RWPE2 (cell line): ENCODE measurements at regions not wholly inside any gene's neighbourhood (a gene's known extent, or its start where the extent isn't known, plus 50 kb on each side); places are given as distances from the start of the nearest gene placed in this dataset.

Source experiments
- ATAC-seq: fragments of 200-7000 bp; cut with Tn5 transposase; 3 replicates; pipeline ENCODE4 v1.9.1; 2021; ENCODE audit warnings: low read depth
- DNase-seq: peaks from one replicate; pipeline ENCODE4 v3.0.0-alpha.2; 2020; ENCODE audit warnings: low spot score
- H3K27ac ChIP-seq: fragments of 450-650 bp; 2 replicates; pipeline ENCODE4 v1.5.1; 2017; ENCODE audit warnings: mild to moderate bottlenecking; ENCODE audit not compliant: poor library complexity, severe bottlenecking
- H3K27me3 ChIP-seq: fragments of 250-450 bp; sonication (Bioruptor Pico); 2 replicates; pipeline ENCODE4 v1.5.1; 2021; ENCODE audit warnings: mild to moderate bottlenecking, moderate library complexity; ENCODE audit not compliant: insufficient read depth, poor library complexity, severe bottlenecking
- H3K36me3 ChIP-seq: fragments of 250-450 bp; sonication (Bioruptor Pico); 2 replicates; pipeline ENCODE4 v1.5.1; 2020; ENCODE audit warnings: low read depth, mild to moderate bottlenecking, moderate library complexity
- H3K4me1 ChIP-seq: fragments of 250-450 bp; sonication (Bioruptor Pico); 2 replicates; pipeline ENCODE4 v1.5.1; 2021; ENCODE audit warnings: mild to moderate bottlenecking, moderate library complexity; ENCODE audit not compliant: insufficient read depth, poor library complexity, severe bottlenecking
- H3K4me3 ChIP-seq: fragments of 250-450 bp; sonication (Bioruptor Pico); 2 replicates; pipeline ENCODE4 v1.5.1; 2021; ENCODE audit warnings: mild to moderate bottlenecking, moderate library complexity; ENCODE audit not compliant: severe bottlenecking
- H3K9me3 ChIP-seq: fragments of 250-450 bp; sonication (Bioruptor Pico); 2 replicates; pipeline ENCODE4 v1.5.1; 2021; ENCODE audit warnings: mild to moderate bottlenecking, moderate library complexity; ENCODE audit not compliant: severe bottlenecking
- TF ChIP-seq, protein P1 (sequence below): fragments of 450-650 bp; IDR thresholded peaks from one replicate; pipeline ENCODE4 v1.5.1; 2017; ENCODE audit warnings: mild to moderate bottlenecking, moderate library complexity; ENCODE audit not compliant: poor library complexity, severe bottlenecking

DNA sequence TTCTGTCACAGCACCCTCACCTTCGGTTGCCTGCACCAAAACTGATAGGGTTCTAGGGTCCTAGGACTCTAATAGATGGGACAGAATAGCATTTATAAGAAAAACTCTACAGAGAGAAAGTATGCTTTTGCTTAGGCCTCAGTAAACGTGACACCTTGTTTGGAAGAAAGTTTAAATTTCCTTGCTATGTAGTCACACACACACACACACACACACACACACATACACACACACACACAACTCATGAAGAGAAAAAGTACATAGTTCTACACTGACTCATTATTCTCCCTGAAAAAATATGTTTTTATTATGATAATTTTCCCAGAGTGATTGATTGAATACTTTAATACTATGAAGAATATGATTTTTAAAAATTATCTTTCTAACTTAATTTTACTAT, 220.8 kb upstream of the SNX19 start:
- ATAC-seq (no peak), DNase-seq (no peak)
- no peak overlapping the region for H3K4me3 ChIP-seq
- no peak overlapping the region for H3K27ac ChIP-seq
- H3K27me3 ChIP-seq: no peaks in the 10 kb centered on the region
- H3K9me3 ChIP-seq: no peaks in the 10 kb centered on the region
- TF ChIP-seq, protein P1, sequence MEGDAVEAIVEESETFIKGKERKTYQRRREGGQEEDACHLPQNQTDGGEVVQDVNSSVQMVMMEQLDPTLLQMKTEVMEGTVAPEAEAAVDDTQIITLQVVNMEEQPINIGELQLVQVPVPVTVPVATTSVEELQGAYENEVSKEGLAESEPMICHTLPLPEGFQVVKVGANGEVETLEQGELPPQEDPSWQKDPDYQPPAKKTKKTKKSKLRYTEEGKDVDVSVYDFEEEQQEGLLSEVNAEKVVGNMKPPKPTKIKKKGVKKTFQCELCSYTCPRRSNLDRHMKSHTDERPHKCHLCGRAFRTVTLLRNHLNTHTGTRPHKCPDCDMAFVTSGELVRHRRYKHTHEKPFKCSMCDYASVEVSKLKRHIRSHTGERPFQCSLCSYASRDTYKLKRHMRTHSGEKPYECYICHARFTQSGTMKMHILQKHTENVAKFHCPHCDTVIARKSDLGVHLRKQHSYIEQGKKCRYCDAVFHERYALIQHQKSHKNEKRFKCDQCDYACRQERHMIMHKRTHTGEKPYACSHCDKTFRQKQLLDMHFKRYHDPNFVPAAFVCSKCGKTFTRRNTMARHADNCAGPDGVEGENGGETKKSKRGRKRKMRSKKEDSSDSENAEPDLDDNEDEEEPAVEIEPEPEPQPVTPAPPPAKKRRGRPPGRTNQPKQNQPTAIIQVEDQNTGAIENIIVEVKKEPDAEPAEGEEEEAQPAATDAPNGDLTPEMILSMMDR: no peak
- H3K36me3 ChIP-seq: no peaks in the 10 kb centered on the region
- no peaks in the 10 kb centered on the region for H3K4me1 ChIP-seq

DNA sequence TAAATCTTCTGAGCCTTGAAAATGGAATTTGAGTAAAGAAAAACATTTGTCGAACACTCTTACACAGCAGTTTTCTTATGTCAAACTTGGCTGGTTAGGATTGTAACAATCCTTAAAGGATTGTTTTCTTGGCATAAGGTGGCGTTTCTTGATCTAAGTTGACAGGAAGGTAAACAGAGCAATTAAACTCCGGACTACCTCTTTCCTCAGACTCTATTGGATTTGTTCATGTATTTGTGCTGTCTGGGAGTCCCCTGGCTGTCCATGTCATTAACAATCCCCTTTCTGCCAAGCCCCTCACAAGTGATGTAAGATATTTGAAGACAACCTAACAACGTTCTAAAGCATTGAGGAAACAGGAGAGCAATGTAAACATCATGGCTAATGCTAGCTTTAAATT, 222.5 kb upstream of the SNX19 start:
- TF ChIP-seq, protein P1: no peak
- no peaks in the 10 kb centered on the region for H3K4me1 ChIP-seq
- no peak overlapping the region for H3K4me3 ChIP-seq
- no peaks in the 10 kb centered on the region for H3K36me3 ChIP-seq
- ATAC-seq (no peak), DNase-seq (no peak)
- H3K9me3 ChIP-seq: no peaks in the 10 kb centered on the region
- no peak overlapping the region for H3K27ac ChIP-seq
- H3K27me3 ChIP-seq: no peaks in the 10 kb centered on the region

DNA sequence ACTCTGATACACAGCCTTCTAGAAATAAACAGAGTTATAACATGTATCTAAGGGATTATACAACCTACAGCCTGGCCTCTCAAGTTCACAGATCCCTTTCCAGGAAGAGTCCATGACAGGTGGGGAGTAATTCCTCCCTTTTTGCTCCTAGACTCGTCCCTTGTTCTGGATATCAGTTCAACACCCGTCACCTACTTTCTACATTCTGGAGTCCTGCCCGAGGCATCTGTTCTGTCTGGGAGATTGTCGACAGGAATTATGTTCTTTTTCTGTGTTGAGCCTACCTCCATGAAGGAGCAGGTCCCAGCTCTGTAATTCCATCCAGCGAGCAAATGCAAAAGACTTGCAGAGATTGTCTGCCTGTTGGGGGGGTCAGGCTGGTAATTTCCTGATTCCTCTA, 224.6 kb upstream of the NTM start:
- H3K4me1 ChIP-seq: no peaks in the 10 kb centered on the region
- TF ChIP-seq, protein P1: no peak
- ATAC-seq (no peak), DNase-seq (no peak)
- no peaks in the 10 kb centered on the region for H3K27me3 ChIP-seq
- H3K4me3 ChIP-seq: no peak overlapping the region
- H3K27ac ChIP-seq: no peak overlapping the region
- no peaks in the 10 kb centered on the region for H3K9me3 ChIP-seq
- H3K36me3 ChIP-seq: no peaks in the 10 kb centered on the region

DNA sequence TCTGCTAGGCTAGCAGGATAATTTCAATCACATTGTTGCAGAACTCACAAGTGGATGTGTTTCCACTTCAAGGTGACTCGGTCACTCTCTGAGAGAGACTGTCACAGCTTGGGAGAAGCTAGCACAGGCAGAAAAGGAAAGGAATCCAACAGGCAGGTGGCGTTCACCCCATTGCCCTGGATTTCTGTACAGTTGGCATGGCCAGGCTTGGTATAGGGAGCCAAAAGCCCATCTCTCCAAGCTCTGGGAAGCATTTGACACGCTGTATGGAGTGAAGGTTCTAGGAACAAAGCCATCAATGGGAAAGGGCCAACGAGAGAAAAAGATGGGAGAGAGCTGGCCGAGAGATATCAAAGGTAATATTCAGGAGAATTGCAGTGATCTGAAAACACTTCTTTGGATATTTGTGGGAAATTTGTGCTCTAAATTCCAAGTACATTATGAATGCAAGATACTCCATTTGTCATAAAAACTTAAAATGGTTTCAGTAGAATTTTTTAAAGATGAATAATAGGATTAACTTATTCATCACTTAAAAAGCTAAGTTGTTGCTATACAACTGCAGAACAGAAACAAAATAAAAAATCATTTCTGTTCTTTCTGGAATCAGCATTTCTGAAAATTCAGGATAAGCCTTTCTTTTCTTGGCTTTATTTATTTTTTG, 223.5 kb upstream of the NTM start:
- no peak for DNase-seq
- no peak overlapping the region for H3K4me3 ChIP-seq
- no peak overlapping the region for H3K27ac ChIP-seq
- H3K36me3 ChIP-seq: no peaks in the 10 kb centered on the region
- no peaks in the 10 kb centered on the region for H3K4me1 ChIP-seq
- TF ChIP-seq, protein P1: no peak
- H3K27me3 ChIP-seq: no peaks in the 10 kb centered on the region
- no peak for ATAC-seq
- no peaks in the 10 kb centered on the region for H3K9me3 ChIP-seq

DNA sequence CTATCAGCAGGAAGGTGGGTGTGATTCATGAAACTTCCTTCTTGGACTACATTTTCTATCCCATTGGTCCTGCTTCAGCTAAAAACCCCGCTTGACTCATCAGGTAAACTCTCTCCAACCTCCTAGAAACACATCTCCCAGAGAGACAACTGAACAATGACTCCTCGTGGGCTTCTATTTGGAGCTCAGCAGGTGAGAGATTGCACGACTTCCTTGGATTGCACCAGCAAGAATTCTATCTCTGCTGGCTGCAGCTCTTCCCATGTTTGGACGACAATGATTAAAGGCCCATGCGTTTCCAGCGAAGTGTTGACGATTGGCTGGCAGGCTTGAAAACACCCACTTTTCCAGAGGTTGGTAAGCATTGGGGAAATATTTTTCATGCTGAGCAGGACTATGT, 216.1 kb upstream of the NTM start:
- no peak overlapping the region for H3K27ac ChIP-seq
- H3K9me3 ChIP-seq: no peaks in the 10 kb centered on the region
- no peaks in the 10 kb centered on the region for H3K27me3 ChIP-seq
- DNase-seq: no peak
- H3K4me1 ChIP-seq: no peaks in the 10 kb centered on the region
- TF ChIP-seq, protein P1: no peak
- H3K4me3 ChIP-seq: no peak overlapping the region
- H3K36me3 ChIP-seq: no peaks in the 10 kb centered on the region
- no peak for ATAC-seq
